ENCODE measurements at regions not wholly inside any gene's neighbourhood (a gene's known extent, or its start where the extent isn't known, plus 50 kb on each side); places are given as distances from the start of the nearest gene placed in this dataset.

- peaks cover 62% of the 10 kb centered on the region for H3K9me3 Mint-ChIP-seq
- H3K27ac ChIP-seq (ENCODE audit: low read depth, low read length) = no peak overlapping the region
- H3K27me3 Mint-ChIP-seq (ENCODE audit: insufficient read depth) = no peaks in the 10 kb centered on the region
- no peak overlapping the region for H3K27ac Mint-ChIP-seq
- WGBS, 2 experiments (ENCODE audit: insufficient coverage in 1 of 2, insufficient read length in 1 of 2) = 90 to 93% methylated on average over 4 to 98 of the region's 108 CpGs
- no peak for DNase-seq
- TF ChIP-seq, protein P1, sequence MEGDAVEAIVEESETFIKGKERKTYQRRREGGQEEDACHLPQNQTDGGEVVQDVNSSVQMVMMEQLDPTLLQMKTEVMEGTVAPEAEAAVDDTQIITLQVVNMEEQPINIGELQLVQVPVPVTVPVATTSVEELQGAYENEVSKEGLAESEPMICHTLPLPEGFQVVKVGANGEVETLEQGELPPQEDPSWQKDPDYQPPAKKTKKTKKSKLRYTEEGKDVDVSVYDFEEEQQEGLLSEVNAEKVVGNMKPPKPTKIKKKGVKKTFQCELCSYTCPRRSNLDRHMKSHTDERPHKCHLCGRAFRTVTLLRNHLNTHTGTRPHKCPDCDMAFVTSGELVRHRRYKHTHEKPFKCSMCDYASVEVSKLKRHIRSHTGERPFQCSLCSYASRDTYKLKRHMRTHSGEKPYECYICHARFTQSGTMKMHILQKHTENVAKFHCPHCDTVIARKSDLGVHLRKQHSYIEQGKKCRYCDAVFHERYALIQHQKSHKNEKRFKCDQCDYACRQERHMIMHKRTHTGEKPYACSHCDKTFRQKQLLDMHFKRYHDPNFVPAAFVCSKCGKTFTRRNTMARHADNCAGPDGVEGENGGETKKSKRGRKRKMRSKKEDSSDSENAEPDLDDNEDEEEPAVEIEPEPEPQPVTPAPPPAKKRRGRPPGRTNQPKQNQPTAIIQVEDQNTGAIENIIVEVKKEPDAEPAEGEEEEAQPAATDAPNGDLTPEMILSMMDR (conservative IDR thresholded peaks at IDR 0.05) = no peak
- H3K4me3 ChIP-seq (ENCODE audit: low read length) = no peak overlapping the region
- H3K27me3 ChIP-seq (ENCODE audit: control insufficient read depth, insufficient read depth, low read length, poor library complexity, severe bottlenecking) = no peaks in the 10 kb centered on the region
- no peak overlapping the region for H3K9ac ChIP-seq (ENCODE audit: extremely low read depth, low read length, poor library complexity, severe bottlenecking)
- no peak overlapping the region for H3K4me3 Mint-ChIP-seq
- no peaks in the 10 kb centered on the region for H3K4me1 ChIP-seq (ENCODE audit: control insufficient read depth, insufficient read depth, low read length)
- H3K36me3 ChIP-seq (ENCODE audit: control insufficient read depth, insufficient read depth, low read length) = no peaks in the 10 kb centered on the region
- H3K36me3 Mint-ChIP-seq (ENCODE audit: low read depth) = peaks cover 29% of the 10 kb centered on the region
- H3K4me1 Mint-ChIP-seq = no peaks in the 10 kb centered on the region
- peaks cover 45% of the 10 kb centered on the region for H3K9me3 ChIP-seq (ENCODE audit: control insufficient read depth, low read length)
Observed at GRCh38 chr1:125085720-125086591, 3901.2 kb downstream of the SRGAP2C start.

- Histone ChIP-seq H3K27me3 (ENCODE audit: control insufficient read depth, insufficient read depth, low read length, poor library complexity, severe bottlenecking) (no peaks in the 10 kb centered on the region), H3K9ac (ENCODE audit: extremely low read depth, low read length, poor library complexity, severe bottlenecking) (no peak overlapping the region), H3K36me3 (ENCODE audit: control insufficient read depth, insufficient read depth, low read length) (no peaks in the 10 kb centered on the region), H3K4me3 (ENCODE audit: low read length) (no peak overlapping the region), H3K27ac (ENCODE audit: low read depth, low read length) (no peak overlapping the region), H3K9me3 (ENCODE audit: control insufficient read depth, low read length) (peaks cover 42% of the 10 kb centered on the region), H3K4me1 (ENCODE audit: control insufficient read depth, insufficient read depth, low read length) (no peaks in the 10 kb centered on the region)
- H3K27ac Mint-ChIP-seq = no peak overlapping the region
- DNase-seq = no peak
- H3K9me3 Mint-ChIP-seq = peaks cover 61% of the 10 kb centered on the region
- peaks cover 26% of the 10 kb centered on the region for H3K36me3 Mint-ChIP-seq (ENCODE audit: low read depth)
- TF ChIP-seq, protein P1 (conservative IDR thresholded peaks at IDR 0.05) = no peak
- no peaks in the 10 kb centered on the region for H3K4me1 Mint-ChIP-seq
- 96% methylated on average over 29 of the region's 45 CpGs; no CpG with 5 or more reads in 1 of the 2 experiments for WGBS, 2 experiments (ENCODE audit: insufficient coverage in 1 of 2, insufficient read length in 1 of 2)
- no peaks in the 10 kb centered on the region for H3K27me3 Mint-ChIP-seq (ENCODE audit: insufficient read depth)
- H3K4me3 Mint-ChIP-seq = no peak overlapping the region
Observed at GRCh38 chr1:125086611-125087010, 3901.8 kb downstream of the SRGAP2C start.

DNA sequence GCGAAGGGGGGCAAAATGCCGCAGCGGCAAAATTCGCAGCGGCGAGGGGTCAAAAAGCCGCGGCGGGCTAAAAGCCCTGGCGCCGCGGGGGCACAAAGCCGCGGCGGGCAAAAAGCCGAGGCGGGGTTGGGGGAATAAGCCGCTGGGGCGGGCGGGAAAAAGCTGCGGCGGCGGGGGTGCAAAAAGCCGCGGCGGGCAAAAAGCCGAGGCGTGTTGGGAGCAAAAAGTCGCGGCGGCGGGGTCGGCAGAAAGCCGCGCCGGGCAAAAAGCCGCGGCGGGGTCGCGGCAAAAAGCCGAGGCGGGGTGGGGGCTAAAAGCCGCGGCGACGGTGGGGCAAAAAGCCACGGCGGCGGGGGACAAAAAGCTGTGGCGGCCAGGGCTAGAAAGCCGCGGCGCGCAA, 3902.5 kb downstream of the SRGAP2C start:
- Mint-ChIP-seq H3K9me3 (peaks cover 58% of the 10 kb centered on the region), H3K27ac (no peak overlapping the region), H3K4me3 (no peak overlapping the region), H3K36me3 (ENCODE audit: low read depth) (peaks cover 22% of the 10 kb centered on the region), H3K27me3 (ENCODE audit: insufficient read depth) (no peaks in the 10 kb centered on the region), H3K4me1 (no peaks in the 10 kb centered on the region)
- Histone ChIP-seq H3K9ac (ENCODE audit: extremely low read depth, low read length, poor library complexity, severe bottlenecking) (no peak overlapping the region), H3K27me3 (ENCODE audit: control insufficient read depth, insufficient read depth, low read length, poor library complexity, severe bottlenecking) (no peaks in the 10 kb centered on the region), H3K27ac (ENCODE audit: low read depth, low read length) (no peak overlapping the region), H3K4me3 (ENCODE audit: low read length) (no peak overlapping the region), H3K36me3 (ENCODE audit: control insufficient read depth, insufficient read depth, low read length) (no peaks in the 10 kb centered on the region), H3K4me1 (ENCODE audit: control insufficient read depth, insufficient read depth, low read length) (no peaks in the 10 kb centered on the region), H3K9me3 (ENCODE audit: control insufficient read depth, low read length) (peaks cover 36% of the 10 kb centered on the region)
- 92 to 97% methylated on average over 10 to 32 of the region's 55 CpGs for WGBS, 2 experiments (ENCODE audit: insufficient coverage in 1 of 2, insufficient read length in 1 of 2)
- DNase-seq = no peak
- TF ChIP-seq, protein P1 (conservative IDR thresholded peaks at IDR 0.05) = no peak

All from endodermal cell (in vitro differentiated cells).